ENCODE measurements at regions not wholly inside any gene's neighbourhood (a gene's known extent, or its start where the extent isn't known, plus 50 kb on each side); places are given as distances from the start of the nearest gene placed in this dataset.

- no peak overlapping the region for H3K4me3 ChIP-seq (ENCODE audit: low read depth, low read length, poor library complexity, severe bottlenecking)
- H3K27me3 ChIP-seq (replicated peaks; ENCODE audit: insufficient read depth, low read depth, low read length, poor library complexity) = no peaks in the 10 kb centered on the region
- DNase-seq (ENCODE audit: low spot score) = no peak
- no peaks in the 10 kb centered on the region for H3K36me3 ChIP-seq (ENCODE audit: insufficient read depth, low read length, poor library complexity, severe bottlenecking)
- no peak overlapping the region for H3K27ac ChIP-seq (ENCODE audit: low read depth, low read length, poor library complexity, severe bottlenecking)
- TF ChIP-seq EZH2 (IDR thresholded peaks at IDR 0.05; ENCODE audit: borderline replicate concordance, low read depth, low read length, poor library complexity, severe bottlenecking) = no peak
- no TSS peak for BruUV-seq (replicated peaks)
- ChIA-PET CTCF (no interaction called here), POLR2A (ENCODE audit: low non-redundant PET) (interaction anchor here (0.6 kb wide), 1 partner anchor 42 kb away, joined by 5 read pairs; no protein-coding TSS in a partner anchor)
- H3K4me1 ChIP-seq (ENCODE audit: insufficient read depth, low read length, poor library complexity, severe bottlenecking) = no peaks in the 10 kb centered on the region
- intact Hi-C loops (cut with micrococcal nuclease; ENCODE audit: unreplicated experiment) = no loop called here
- H3K9me3 ChIP-seq (ENCODE audit: low read depth, low read length, poor library complexity, severe bottlenecking) = no peaks in the 10 kb centered on the region
These were observed 210.2 kb downstream of the ARPP21 start for GRCh38 chr3:35849496-35849895.

GRCh38 chr3:35849963-35850362, 210.6 kb downstream of the ARPP21 start:
- CTCF ChIA-PET = no interaction called here
- TF ChIP-seq CTCF (conservative IDR thresholded peaks at IDR 0.05; ENCODE audit: low read depth, low read length) (no peak), EZH2 (IDR thresholded peaks at IDR 0.05; ENCODE audit: borderline replicate concordance, low read depth, low read length, poor library complexity, severe bottlenecking) (no peak)
- Histone ChIP-seq H3K27ac (ENCODE audit: low read depth, low read length, poor library complexity, severe bottlenecking) (no peak overlapping the region), H3K4me3 (ENCODE audit: low read depth, low read length, poor library complexity, severe bottlenecking) (no peak overlapping the region), H3K27me3 (replicated peaks; ENCODE audit: insufficient read depth, low read depth, low read length, poor library complexity) (no peaks in the 10 kb centered on the region), H3K4me1 (ENCODE audit: insufficient read depth, low read length, poor library complexity, severe bottlenecking) (no peaks in the 10 kb centered on the region), H3K9me3 (ENCODE audit: low read depth, low read length, poor library complexity, severe bottlenecking) (no peaks in the 10 kb centered on the region), H3K36me3 (ENCODE audit: insufficient read depth, low read length, poor library complexity, severe bottlenecking) (no peaks in the 10 kb centered on the region)
- BruUV-seq (replicated peaks) = no TSS peak
- intact Hi-C loops (cut with micrococcal nuclease; ENCODE audit: unreplicated experiment) = no loop called here
- POLR2A ChIA-PET (ENCODE audit: low non-redundant PET) = interaction anchor here (0.6 kb wide), 1 partner anchor 42 kb away, joined by 5 read pairs; no protein-coding TSS in a partner anchor
- DNase-seq (ENCODE audit: low spot score) = no peak

- TF ChIP-seq CTCF (conservative IDR thresholded peaks at IDR 0.05; ENCODE audit: low read depth, low read length) (no peak), EZH2 (IDR thresholded peaks at IDR 0.05; ENCODE audit: borderline replicate concordance, low read depth, low read length, poor library complexity, severe bottlenecking) (no peak)
- ChIA-PET POLR2A (ENCODE audit: low non-redundant PET) (no interaction called here), CTCF (no interaction called here)
- no peaks in the 10 kb centered on the region for H3K36me3 ChIP-seq (ENCODE audit: insufficient read depth, low read length, poor library complexity, severe bottlenecking)
- no peak for DNase-seq (ENCODE audit: low spot score)
- no peaks in the 10 kb centered on the region for H3K9me3 ChIP-seq (ENCODE audit: low read depth, low read length, poor library complexity, severe bottlenecking)
- H3K4me3 ChIP-seq (ENCODE audit: low read depth, low read length, poor library complexity, severe bottlenecking) = no peak overlapping the region
- H3K27me3 ChIP-seq (replicated peaks; ENCODE audit: insufficient read depth, low read depth, low read length, poor library complexity) = no peaks in the 10 kb centered on the region
- intact Hi-C loops (cut with micrococcal nuclease; ENCODE audit: unreplicated experiment) = no loop called here
- H3K4me1 ChIP-seq (ENCODE audit: insufficient read depth, low read length, poor library complexity, severe bottlenecking) = no peaks in the 10 kb centered on the region
- no peak overlapping the region for H3K27ac ChIP-seq (ENCODE audit: low read depth, low read length, poor library complexity, severe bottlenecking)
- BruUV-seq (replicated peaks) = no TSS peak
These were observed 217.7 kb downstream of the ARPP21 start for GRCh38 chr3:35857004-35857403.

- no peak for DNase-seq (ENCODE audit: low spot score)
- intact Hi-C loops (cut with micrococcal nuclease; ENCODE audit: unreplicated experiment) = no loop called here
- ChIA-PET POLR2A (ENCODE audit: low non-redundant PET) (no interaction called here), CTCF (no interaction called here)
- BruUV-seq (replicated peaks) = no TSS peak
- Histone ChIP-seq H3K4me1 (ENCODE audit: insufficient read depth, low read length, poor library complexity, severe bottlenecking) (no peaks in the 10 kb centered on the region), H3K36me3 (ENCODE audit: insufficient read depth, low read length, poor library complexity, severe bottlenecking) (no peaks in the 10 kb centered on the region), H3K4me3 (ENCODE audit: low read depth, low read length, poor library complexity, severe bottlenecking) (no peak overlapping the region), H3K27ac (ENCODE audit: low read depth, low read length, poor library complexity, severe bottlenecking) (no peak overlapping the region), H3K9me3 (ENCODE audit: low read depth, low read length, poor library complexity, severe bottlenecking) (no peaks in the 10 kb centered on the region), H3K27me3 (replicated peaks; ENCODE audit: insufficient read depth, low read depth, low read length, poor library complexity) (no peaks in the 10 kb centered on the region)
- TF ChIP-seq EZH2 (IDR thresholded peaks at IDR 0.05; ENCODE audit: borderline replicate concordance, low read depth, low read length, poor library complexity, severe bottlenecking) (no peak), CTCF (conservative IDR thresholded peaks at IDR 0.05; ENCODE audit: low read depth, low read length) (no peak)
These were observed 222.7 kb downstream of the ARPP21 start for GRCh38 chr3:35862057-35862456.
